SU-DHL-6 (cell line): ENCODE measurements at regions not wholly inside any gene's neighbourhood (a gene's known extent, or its start where the extent isn't known, plus 50 kb on each side); places are given as distances from the start of the nearest gene placed in this dataset.

Experiments
- CTCF ChIP-seq: fragments of 200-600 bp; sonication (generic); IDR thresholded peaks from one replicate; pipeline ENCODE4 v1.5.1; 2017; ENCODE audit warnings: antibody characterized with exemption, mild to moderate bottlenecking, low read length, moderate library complexity; ENCODE audit not compliant: insufficient read depth, poor library complexity, severe bottlenecking
- EZH2phosphoT487 ChIP-seq: fragments of 200-600 bp; sonication (generic), shearing (Covaris generic); conservative IDR thresholded peaks from 2 replicates; pipeline ENCODE4 v1.6.1; 2018; ENCODE audit warnings: mild to moderate bottlenecking, antibody characterized with exemption, low read length, moderate library complexity, mixed read lengths

GRCh38 chr4:57168982-57169381, 58.8 kb upstream of the IGFBP7 start:
- TF ChIP-seq CTCF (no peak), EZH2phosphoT487 (no peak)
